ENCODE measurements at regions not wholly inside any gene's neighbourhood (a gene's known extent, or its start where the extent isn't known, plus 50 kb on each side); places are given as distances from the start of the nearest gene placed in this dataset.

DNA sequence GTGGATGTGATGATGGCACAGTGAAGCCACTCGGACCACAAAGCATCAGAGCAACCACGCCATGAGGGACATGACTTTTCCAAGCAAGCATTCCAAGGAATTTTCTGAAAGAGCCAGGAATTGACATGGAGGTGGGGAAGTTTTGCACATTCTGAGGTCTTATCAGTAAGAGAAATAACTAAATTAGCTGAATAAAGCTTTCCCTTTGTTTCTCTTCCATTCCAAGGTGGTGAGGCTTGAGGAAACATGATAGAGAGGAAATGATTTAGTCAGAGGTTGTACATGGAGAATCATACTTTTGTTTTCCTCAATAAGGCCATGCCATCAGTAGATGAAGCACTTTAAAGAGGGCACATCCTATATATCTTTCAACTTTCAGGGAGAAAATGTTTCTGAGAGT lies 115.7 kb upstream of the MMADHC start:
- no peak overlapping the region for H3K4me2 ChIP-seq (ENCODE audit: low read length)
- intact Hi-C loops (cut with micrococcal nuclease) = no loop called here

GRCh38 chr2:149702571-149702970 lies 115.0 kb upstream of the MMADHC start:
- H3K79me2 ChIP-seq (ENCODE audit: low read length) = no peaks in the 10 kb centered on the region
- H3K9me3 ChIP-seq (ENCODE audit: low read length) = no peaks in the 10 kb centered on the region
- POLR2A ChIA-PET (ENCODE audit: unreplicated experiment) = no interaction called here
- no peaks in the 10 kb centered on the region for H3K27me3 ChIP-seq (ENCODE audit: low read length)
- ATAC-seq (no peak), DNase-seq (no peak)
- H3K9me2 ChIP-seq (replicated peaks; ENCODE audit: low read length) = no peaks in the 10 kb centered on the region
- CTCF ChIA-PET = no interaction called here
- H3K4me1 ChIP-seq (ENCODE audit: insufficient read depth, low read length) = no peaks in the 10 kb centered on the region
- intact Hi-C loops (cut with micrococcal nuclease) = no loop called here
- no TSS peak for BruUV-seq (replicated peaks)
- no peak overlapping the region for H3K9ac ChIP-seq (ENCODE audit: low read length)
- H3K36me3 ChIP-seq (ENCODE audit: low read depth, low read length) = no peaks in the 10 kb centered on the region
- no peak overlapping the region for H3K4me2 ChIP-seq (ENCODE audit: low read length)
- no peak for TF ChIP-seq EZH2 (IDR thresholded peaks at IDR 0.05; ENCODE audit: low read length, unreplicated experiment)
- no peak overlapping the region for H2AFZ ChIP-seq (ENCODE audit: low read length)
- H3F3A ChIP-seq (ENCODE audit: low read length, unreplicated experiment) = no peaks in the 10 kb centered on the region
- no peaks in the 10 kb centered on the region for H4K20me1 ChIP-seq (ENCODE audit: low read length)
- no peak overlapping the region for H3K27ac ChIP-seq (ENCODE audit: low read length)
- no peak overlapping the region for H3K4me3 ChIP-seq (ENCODE audit: low read length)

More for the DNA sequence above, 115.7 kb upstream of the MMADHC start:
- DNase-seq (no peak), ATAC-seq (no peak)
- no peak overlapping the region for H3K27ac ChIP-seq (ENCODE audit: low read length)
- H3K27me3 ChIP-seq (ENCODE audit: low read length) = no peaks in the 10 kb centered on the region
- no peak overlapping the region for H3K9ac ChIP-seq (ENCODE audit: low read length)
- H3K4me3 ChIP-seq (ENCODE audit: low read length) = no peak overlapping the region
- TF ChIP-seq EZH2 (IDR thresholded peaks at IDR 0.05; ENCODE audit: low read length, unreplicated experiment) (no peak), EZH2phosphoT487 (IDR thresholded peaks at IDR 0.05; ENCODE audit: borderline replicate concordance, low read length) (no peak), CTCF (conservative IDR thresholded peaks at IDR 0.05; ENCODE audit: low read depth, low read length) (no peak)
- H3F3A ChIP-seq (ENCODE audit: low read length, unreplicated experiment) = no peaks in the 10 kb centered on the region
- H3K9me3 ChIP-seq (ENCODE audit: low read length) = no peaks in the 10 kb centered on the region
- 0 out of 2 replicates have a peak, but pooled peaks cover 4% of the 10 kb centered on the region for H3K9me2 ChIP-seq (replicated peaks; ENCODE audit: low read length)
- H2AFZ ChIP-seq (ENCODE audit: low read length) = no peak overlapping the region
- ChIA-PET POLR2A (ENCODE audit: unreplicated experiment) (no interaction called here), CTCF (no interaction called here)
- no peaks in the 10 kb centered on the region for H4K20me1 ChIP-seq (ENCODE audit: low read length)
- no peaks in the 10 kb centered on the region for H3K79me2 ChIP-seq (ENCODE audit: low read length)
- BruUV-seq (replicated peaks) = no TSS peak
- no peaks in the 10 kb centered on the region for H3K36me3 ChIP-seq (ENCODE audit: low read depth, low read length)
- H3K4me1 ChIP-seq (ENCODE audit: insufficient read depth, low read length) = no peaks in the 10 kb centered on the region

DNA sequence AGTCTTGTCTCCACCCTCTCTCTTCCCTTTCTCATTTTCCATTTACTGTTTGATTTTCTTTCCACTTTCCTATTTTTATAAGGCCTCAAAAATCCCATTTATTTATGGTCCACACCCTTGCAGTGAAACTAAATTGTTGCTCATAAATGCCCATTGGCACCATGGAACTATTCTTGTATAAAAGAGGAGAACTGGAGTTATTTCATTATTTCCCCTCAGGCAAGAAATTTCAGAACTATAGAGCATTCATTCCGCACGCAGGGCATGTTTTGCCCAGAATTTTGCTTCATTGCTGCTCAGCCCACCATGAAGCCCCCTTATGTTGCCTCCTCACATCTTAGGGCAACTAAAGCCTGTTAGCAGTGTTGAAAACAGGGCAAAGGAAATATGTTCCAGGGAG lies 113.7 kb upstream of the MMADHC start:
- CTCF ChIA-PET = no interaction called here
- DNase-seq (no peak), ATAC-seq (no peak)
- Histone ChIP-seq H3K4me3 (ENCODE audit: low read length) (no peak overlapping the region), H3K9me2 (replicated peaks; ENCODE audit: low read length) (no peaks in the 10 kb centered on the region), H3K9ac (ENCODE audit: low read length) (no peak overlapping the region), H3K36me3 (ENCODE audit: low read depth, low read length) (no peaks in the 10 kb centered on the region), H3K9me3 (ENCODE audit: low read length) (no peaks in the 10 kb centered on the region), H3K4me1 (ENCODE audit: insufficient read depth, low read length) (no peaks in the 10 kb centered on the region), H3K4me2 (ENCODE audit: low read length) (no peak overlapping the region), H3K27ac (ENCODE audit: low read length) (no peak overlapping the region), H3K27me3 (ENCODE audit: low read length) (no peaks in the 10 kb centered on the region), H4K20me1 (ENCODE audit: low read length) (no peaks in the 10 kb centered on the region), H2AFZ (ENCODE audit: low read length) (no peak overlapping the region), H3F3A (ENCODE audit: low read length, unreplicated experiment) (no peaks in the 10 kb centered on the region), H3K79me2 (ENCODE audit: low read length) (no peaks in the 10 kb centered on the region)
- BruUV-seq (replicated peaks) = no TSS peak
- intact Hi-C loops (cut with micrococcal nuclease) = no loop called here
- TF ChIP-seq CTCF (conservative IDR thresholded peaks at IDR 0.05; ENCODE audit: low read depth, low read length) (no peak), EZH2phosphoT487 (IDR thresholded peaks at IDR 0.05; ENCODE audit: borderline replicate concordance, low read length) (no peak), EZH2 (IDR thresholded peaks at IDR 0.05; ENCODE audit: low read length, unreplicated experiment) (no peak)
- POLR2A ChIA-PET (ENCODE audit: unreplicated experiment) = no interaction called here

All from PC-3 (cell line).